GM21737 (cell line): ENCODE measurements at regions not wholly inside any gene's neighbourhood (a gene's known extent, or its start where the extent isn't known, plus 50 kb on each side); places are given as distances from the start of the nearest gene placed in this dataset.
"Not testable (repeated sequence)": the region's sequence is repeated elsewhere in the genome, so short reads cannot be mapped to it uniquely, and the experiment has no call there.

Experiments used
- ATAC-seq: cut with Tn5 transposase; IDR thresholded peaks from one replicate; pipeline ENCODE4 v1.9.1; 2021; ENCODE audit warnings: mild to moderate bottlenecking, moderate library complexity; ENCODE audit not compliant: unreplicated experiment

- no peak for ATAC-seq
Measured at GRCh38 chr4:138113819-138114400, 128.2 kb downstream of the SLC7A11 start.

GRCh38 chr4:138112890-138113289 is 129.3 kb downstream of the SLC7A11 start:
- ATAC-seq = not testable (repeated sequence)

GRCh38 chr4:138112389-138112788 is 129.8 kb downstream of the SLC7A11 start:
- no peak for ATAC-seq

- ATAC-seq = no peak
Measured at GRCh38 chr4:138111462-138112000, 130.6 kb downstream of the SLC7A11 start.

GRCh38 chr4:138110815-138111214 is 131.3 kb downstream of the SLC7A11 start:
- no peak for ATAC-seq

- no peak for ATAC-seq
Measured at GRCh38 chr4:138107023-138107422, 135.1 kb downstream of the SLC7A11 start.

GRCh38 chr4:138105331-138105730 is 136.8 kb downstream of the SLC7A11 start:
- ATAC-seq = no peak

GRCh38 chr4:138104284-138104680 is 137.9 kb downstream of the SLC7A11 start:
- ATAC-seq = no peak

- ATAC-seq = no peak
Measured at GRCh38 chr4:138103597-138104283, 138.4 kb downstream of the SLC7A11 start.

- ATAC-seq = no peak
Measured at GRCh38 chr4:138099385-138099784, 142.8 kb downstream of the SLC7A11 start.

- ATAC-seq = no peak
Measured at GRCh38 chr4:138097912-138098600, 144.1 kb downstream of the SLC7A11 start.

GRCh38 chr4:138096384-138097062 is 145.6 kb downstream of the SLC7A11 start:
- no peak for ATAC-seq

GRCh38 chr4:138095378-138095777 is 146.8 kb downstream of the SLC7A11 start:
- ATAC-seq = no peak

GRCh38 chr4:138092060-138092459 is 150.1 kb downstream of the SLC7A11 start:
- no peak for ATAC-seq

GRCh38 chr4:138090918-138091676 is 151.1 kb downstream of the SLC7A11 start:
- no peak for ATAC-seq

- ATAC-seq = peak; percentile 84
Measured at GRCh38 chr4:138090150-138090917, 151.8 kb downstream of the SLC7A11 start.

GRCh38 chr4:138088449-138089208 is 153.5 kb downstream of the SLC7A11 start:
- no peak for ATAC-seq

- ATAC-seq = no peak
Measured at GRCh38 chr4:138087066-138087719, 155.0 kb downstream of the SLC7A11 start.
